Mesothelial cell of epicardium (in vitro differentiated cells): ENCODE measurements at regions not wholly inside any gene's neighbourhood (a gene's known extent, or its start where the extent isn't known, plus 50 kb on each side); places are given as distances from the start of the nearest gene placed in this dataset.

Experiments used
- DNase-seq, 2 experiments: peaks; one replicate each; pipeline ENCODE4 v3.0.0; 2021; ENCODE audit warnings: low spot score in 2 of 2; ENCODE audit not compliant: unreplicated experiment in 2 of 2
- H3K27ac Mint-ChIP-seq: 2 replicates; pipeline ENCODE4 v1.8.0; 2021; ENCODE audit warnings: mixed read lengths
- H3K27me3 Mint-ChIP-seq: 2 replicates; pipeline ENCODE4 v1.8.0; 2021; ENCODE audit warnings: low read depth, mixed read lengths
- H3K36me3 Mint-ChIP-seq: 2 replicates; pipeline ENCODE4 v1.8.0; 2021; ENCODE audit warnings: mixed read lengths
- H3K4me1 Mint-ChIP-seq: 2 replicates; pipeline ENCODE4 v1.8.0; 2021; ENCODE audit warnings: mixed read lengths
- H3K4me3 Mint-ChIP-seq: 2 replicates; pipeline ENCODE4 v1.8.0; 2021; ENCODE audit warnings: mild to moderate bottlenecking, moderate library complexity, mixed read lengths
- H3K9me3 Mint-ChIP-seq: 2 replicates; pipeline ENCODE4 v1.8.0; 2021; ENCODE audit warnings: mixed read lengths
- TF ChIP-seq, protein P1 (sequence below): fragments of 200-600 bp; sonication (generic); IDR thresholded peaks from one replicate; pipeline ENCODE4 v1.5.0; 2021; ENCODE audit warnings: antibody characterized with exemption; ENCODE audit not compliant: unreplicated experiment

DNA sequence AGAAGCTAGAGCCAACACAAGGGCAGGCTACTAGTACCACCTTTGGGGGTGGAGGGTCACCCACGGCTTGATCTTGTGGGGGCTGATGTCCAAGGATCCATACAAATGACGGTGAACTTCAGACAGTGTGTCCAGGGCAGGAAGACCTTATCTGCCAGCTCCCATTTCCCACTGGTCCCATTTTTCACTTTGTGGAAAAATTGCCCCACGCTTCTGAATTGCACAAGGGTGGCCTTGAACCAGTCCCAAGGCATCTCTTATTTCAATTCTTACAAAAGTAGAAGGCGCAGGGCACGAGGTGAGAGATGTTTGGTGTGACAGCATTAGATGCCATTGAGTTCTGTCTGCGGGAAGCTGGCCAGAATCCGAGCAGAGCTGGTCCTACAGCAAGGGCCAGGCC, 252.7 kb upstream of the CELF2 start:
- TF ChIP-seq, protein P1, sequence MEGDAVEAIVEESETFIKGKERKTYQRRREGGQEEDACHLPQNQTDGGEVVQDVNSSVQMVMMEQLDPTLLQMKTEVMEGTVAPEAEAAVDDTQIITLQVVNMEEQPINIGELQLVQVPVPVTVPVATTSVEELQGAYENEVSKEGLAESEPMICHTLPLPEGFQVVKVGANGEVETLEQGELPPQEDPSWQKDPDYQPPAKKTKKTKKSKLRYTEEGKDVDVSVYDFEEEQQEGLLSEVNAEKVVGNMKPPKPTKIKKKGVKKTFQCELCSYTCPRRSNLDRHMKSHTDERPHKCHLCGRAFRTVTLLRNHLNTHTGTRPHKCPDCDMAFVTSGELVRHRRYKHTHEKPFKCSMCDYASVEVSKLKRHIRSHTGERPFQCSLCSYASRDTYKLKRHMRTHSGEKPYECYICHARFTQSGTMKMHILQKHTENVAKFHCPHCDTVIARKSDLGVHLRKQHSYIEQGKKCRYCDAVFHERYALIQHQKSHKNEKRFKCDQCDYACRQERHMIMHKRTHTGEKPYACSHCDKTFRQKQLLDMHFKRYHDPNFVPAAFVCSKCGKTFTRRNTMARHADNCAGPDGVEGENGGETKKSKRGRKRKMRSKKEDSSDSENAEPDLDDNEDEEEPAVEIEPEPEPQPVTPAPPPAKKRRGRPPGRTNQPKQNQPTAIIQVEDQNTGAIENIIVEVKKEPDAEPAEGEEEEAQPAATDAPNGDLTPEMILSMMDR, result no peak
- H3K27me3 Mint-ChIP-seq, result peaks cover 14% of the 10 kb centered on the region
- no peak for DNase-seq
- no peak overlapping the region for H3K4me3 Mint-ChIP-seq
- no peak overlapping the region for H3K27ac Mint-ChIP-seq
- H3K4me1 Mint-ChIP-seq, result no peaks in the 10 kb centered on the region
- no peaks in the 10 kb centered on the region for H3K36me3 Mint-ChIP-seq
- peaks cover 5% of the 10 kb centered on the region for H3K9me3 Mint-ChIP-seq

DNA sequence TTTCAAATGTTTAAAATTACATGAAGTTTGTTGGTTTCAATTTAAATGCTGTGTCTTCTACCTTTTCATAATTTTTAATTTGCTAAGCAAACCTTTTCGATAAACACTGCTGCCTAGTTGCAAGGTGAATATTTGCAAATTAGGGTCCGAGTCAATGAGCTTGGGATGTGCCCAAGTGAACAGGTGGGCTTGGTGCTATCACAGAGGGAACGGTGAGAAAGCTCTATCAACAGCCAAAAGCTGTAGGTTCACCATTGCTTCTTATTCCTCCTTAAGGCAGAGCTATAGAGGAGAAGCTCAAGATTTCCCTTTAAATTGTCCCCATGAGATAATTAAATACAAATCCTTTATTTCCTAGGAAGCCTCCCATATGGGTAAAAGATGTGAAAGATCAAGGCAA, 245.3 kb upstream of the CELF2 start:
- TF ChIP-seq, protein P1, result no peak
- no peaks in the 10 kb centered on the region for H3K9me3 Mint-ChIP-seq
- no peaks in the 10 kb centered on the region for H3K4me1 Mint-ChIP-seq
- DNase-seq, result no peak
- no peaks in the 10 kb centered on the region for H3K36me3 Mint-ChIP-seq
- H3K4me3 Mint-ChIP-seq, result no peak overlapping the region
- no peak overlapping the region for H3K27ac Mint-ChIP-seq
- H3K27me3 Mint-ChIP-seq, result peaks cover 6% of the 10 kb centered on the region

GRCh38 chr10:10772874-10773508, 244.7 kb upstream of the CELF2 start:
- Mint-ChIP-seq H3K27ac (no peak overlapping the region), H3K4me3 (no peak overlapping the region), H3K9me3 (no peaks in the 10 kb centered on the region), H3K36me3 (no peaks in the 10 kb centered on the region), H3K4me1 (no peaks in the 10 kb centered on the region), H3K27me3 (peaks cover 6% of the 10 kb centered on the region)
- DNase-seq, result no peak
- TF ChIP-seq, protein P1, result no peak

DNA sequence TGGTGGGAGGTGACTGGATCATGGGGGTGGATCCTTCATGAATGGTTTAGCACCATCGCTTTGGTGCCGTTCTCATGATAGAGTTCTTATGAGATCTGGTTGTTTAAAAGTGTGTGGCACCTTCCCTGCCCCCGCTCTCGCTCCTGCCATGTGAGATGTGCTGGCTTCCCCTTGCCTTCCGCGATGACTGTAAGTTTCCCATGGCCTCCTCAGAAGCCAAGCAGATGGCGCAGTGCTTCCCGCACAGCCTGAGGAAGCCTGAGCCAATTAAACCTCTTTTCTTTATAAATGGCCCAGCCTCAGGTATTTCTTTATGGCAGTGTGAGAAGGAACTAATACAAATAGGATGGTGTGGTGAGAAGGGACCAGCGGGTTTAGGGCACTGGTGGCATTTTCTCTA, 243.3 kb upstream of the CELF2 start:
- peaks cover 6% of the 10 kb centered on the region for H3K27me3 Mint-ChIP-seq
- TF ChIP-seq, protein P1, result no peak
- no peaks in the 10 kb centered on the region for H3K4me1 Mint-ChIP-seq
- H3K4me3 Mint-ChIP-seq, result no peak overlapping the region
- H3K27ac Mint-ChIP-seq, result no peak overlapping the region
- no peak for DNase-seq
- no peaks in the 10 kb centered on the region for H3K9me3 Mint-ChIP-seq
- H3K36me3 Mint-ChIP-seq, result no peaks in the 10 kb centered on the region

- no peaks in the 10 kb centered on the region for H3K27me3 Mint-ChIP-seq
Observed at GRCh38 chr10:10776363-10776762, 241.3 kb upstream of the CELF2 start.

More at GRCh38 chr10:10776363-10776762, 241.3 kb upstream of the CELF2 start:
- H3K4me1 Mint-ChIP-seq, result no peaks in the 10 kb centered on the region
- no peak overlapping the region for H3K27ac Mint-ChIP-seq
- TF ChIP-seq, protein P1, result no peak
- DNase-seq, result no peak
- no peak overlapping the region for H3K4me3 Mint-ChIP-seq
- H3K36me3 Mint-ChIP-seq, result no peaks in the 10 kb centered on the region
- peaks cover 3% of the 10 kb centered on the region for H3K9me3 Mint-ChIP-seq
